ENCODE measurements at regions not wholly inside any gene's neighbourhood (a gene's known extent, or its start where the extent isn't known, plus 50 kb on each side); places are given as distances from the start of the nearest gene placed in this dataset.
"Not testable (repeated sequence)": the region's sequence is repeated elsewhere in the genome, so short reads cannot be mapped to it uniquely, and the experiment has no call there.

DNA sequence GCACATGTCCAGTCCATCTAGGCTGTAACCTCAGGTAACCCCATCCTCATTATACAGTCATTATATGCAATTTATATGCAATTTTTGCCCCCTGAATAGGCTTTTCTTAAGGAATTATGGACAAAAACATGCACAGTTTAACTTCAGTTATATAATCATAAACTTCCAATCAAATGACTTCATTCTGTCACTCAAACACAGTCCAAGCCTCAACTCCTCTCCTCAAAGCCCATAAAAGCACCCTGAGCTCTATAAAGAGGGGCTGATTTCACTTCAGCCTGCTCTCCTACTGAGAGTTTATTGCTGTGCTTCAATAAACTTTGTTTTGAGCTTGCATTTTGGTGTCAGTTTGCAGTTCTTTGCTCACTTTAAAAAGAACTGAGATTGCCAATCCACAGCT is 1805.5 kb downstream of the BRINP3 start:
- DNase-seq = no peak

DNA sequence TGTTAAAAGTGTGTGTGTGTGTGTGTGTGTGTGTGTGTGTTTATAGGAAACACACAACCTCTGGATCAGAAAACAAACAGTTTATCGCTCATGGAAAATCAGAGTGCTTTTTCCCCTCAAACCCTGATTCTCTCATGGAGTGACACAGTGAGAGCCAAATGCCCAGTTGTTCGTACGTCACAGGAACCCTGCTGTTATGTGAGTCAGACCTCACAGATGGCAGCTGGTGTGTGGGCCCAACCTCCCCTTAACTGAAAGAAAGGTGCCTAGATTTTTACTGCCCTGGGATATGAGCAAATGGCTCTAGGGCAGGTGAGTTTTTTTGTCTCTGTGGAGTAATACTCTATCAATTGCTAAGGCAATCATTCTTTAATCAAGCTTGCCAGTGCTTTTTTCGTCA is 1788.1 kb downstream of the BRINP3 start:
- no peak for DNase-seq

DNA sequence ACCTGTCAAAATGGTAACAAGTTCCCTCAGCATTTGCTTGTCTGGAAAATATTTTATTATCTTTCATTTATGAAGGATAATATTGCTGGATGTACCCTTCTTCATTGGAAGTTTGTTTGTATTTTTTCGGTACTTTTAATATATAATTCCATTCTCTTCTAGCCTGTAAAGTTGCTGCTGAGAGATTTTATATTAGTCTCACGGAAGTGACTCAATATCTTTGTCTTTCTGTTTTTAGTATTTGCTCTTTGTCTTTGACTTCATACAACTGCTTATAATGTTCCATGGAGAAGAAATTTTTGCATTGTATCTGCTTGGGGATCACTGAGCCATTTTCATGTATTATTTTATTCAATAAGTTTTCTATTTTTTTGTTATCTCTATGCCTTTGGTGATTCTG is 1777.5 kb downstream of the BRINP3 start:
- no peak for DNase-seq

DNA sequence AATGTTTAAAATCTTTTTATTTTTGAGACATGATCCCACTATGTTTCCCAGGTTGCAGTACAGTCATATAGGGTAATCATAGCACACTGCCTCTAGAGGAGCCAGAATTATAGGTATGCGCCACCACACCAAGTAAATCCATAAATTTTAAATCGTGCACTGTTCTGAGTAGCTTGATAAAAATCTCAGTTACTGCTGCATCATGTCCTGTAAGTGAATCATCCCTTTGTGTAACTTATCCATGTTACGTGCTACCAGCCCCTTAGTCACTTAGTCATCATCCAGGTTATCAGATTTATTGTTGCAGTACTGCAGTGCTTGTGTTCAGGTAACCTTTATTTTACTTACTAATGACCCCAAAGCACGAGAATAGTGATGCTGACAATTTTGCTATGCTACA is 1770.9 kb downstream of the BRINP3 start:
- DNase-seq = no peak

DNA sequence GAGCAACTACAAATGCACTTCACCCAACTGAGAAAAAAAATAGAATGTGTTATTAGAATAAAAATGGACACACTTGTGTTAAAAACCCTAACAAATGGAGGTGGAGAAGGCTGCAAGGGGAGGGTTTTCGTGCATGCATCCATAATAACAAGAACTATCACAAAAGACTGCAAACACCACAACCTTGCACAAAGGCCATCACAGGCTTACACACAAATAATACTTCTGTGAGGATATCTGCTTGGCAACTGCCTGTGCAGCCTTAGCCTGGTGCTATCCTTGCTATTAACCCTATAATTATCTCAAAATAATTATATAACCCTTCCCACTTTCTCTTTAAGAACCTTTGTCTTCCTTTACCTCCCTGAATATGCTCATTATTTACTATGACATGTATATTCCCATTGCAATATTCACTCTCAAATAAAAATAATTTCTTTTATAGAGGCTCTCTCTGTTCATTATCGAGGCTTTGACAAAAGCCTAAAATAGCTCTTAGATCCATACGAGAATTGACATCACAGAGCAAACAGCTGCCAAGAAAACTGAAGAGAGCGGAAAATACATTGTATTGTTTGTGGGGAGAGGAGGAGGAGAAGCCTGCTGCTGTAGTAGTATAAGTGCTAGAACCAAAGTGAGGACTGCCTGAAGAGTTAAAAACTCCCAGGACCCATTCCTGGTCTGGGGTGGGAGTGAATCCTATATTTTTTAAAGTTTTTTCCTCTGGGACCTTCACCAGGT is 1768.7 kb downstream of the BRINP3 start:
- no peak for DNase-seq

DNA sequence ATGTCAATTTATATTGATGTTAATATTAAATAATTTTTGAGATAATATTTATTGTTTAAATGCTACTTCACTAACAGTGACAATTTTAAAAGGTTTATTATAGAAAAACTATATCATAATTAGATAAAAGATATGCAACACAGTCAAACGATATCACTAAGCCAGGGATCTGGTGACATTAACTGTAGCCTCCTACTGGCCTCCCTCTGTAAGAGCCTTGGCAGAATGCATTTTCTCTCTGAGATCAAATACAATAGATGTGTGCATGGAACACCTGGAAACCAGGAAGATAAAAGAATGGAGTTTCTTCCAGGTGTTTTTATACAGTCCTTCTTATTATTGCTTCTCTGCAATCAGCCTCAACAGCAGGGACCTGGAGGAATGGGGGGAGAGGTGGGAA is 1762.1 kb downstream of the BRINP3 start:
- DNase-seq = no peak

DNA sequence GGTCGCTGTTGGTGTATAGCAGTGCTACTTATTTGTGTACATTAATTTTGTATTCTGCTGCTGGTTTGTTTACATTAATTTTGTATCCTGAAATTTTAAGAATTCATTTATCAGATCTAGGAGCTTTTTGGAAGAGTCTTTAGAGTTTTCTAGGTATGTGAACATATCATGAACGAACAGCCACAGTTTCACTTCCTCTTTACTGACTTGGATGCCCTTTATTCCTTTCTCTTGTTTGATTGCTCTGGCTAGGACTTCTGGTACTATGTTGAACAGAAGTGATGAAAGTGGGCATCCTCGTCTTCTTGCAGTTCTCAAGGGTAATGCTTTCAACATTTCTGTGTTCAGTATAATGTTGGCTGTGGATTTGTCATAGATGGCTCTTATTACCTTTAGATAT is 1757.9 kb downstream of the BRINP3 start:
- DNase-seq = no peak

DNA sequence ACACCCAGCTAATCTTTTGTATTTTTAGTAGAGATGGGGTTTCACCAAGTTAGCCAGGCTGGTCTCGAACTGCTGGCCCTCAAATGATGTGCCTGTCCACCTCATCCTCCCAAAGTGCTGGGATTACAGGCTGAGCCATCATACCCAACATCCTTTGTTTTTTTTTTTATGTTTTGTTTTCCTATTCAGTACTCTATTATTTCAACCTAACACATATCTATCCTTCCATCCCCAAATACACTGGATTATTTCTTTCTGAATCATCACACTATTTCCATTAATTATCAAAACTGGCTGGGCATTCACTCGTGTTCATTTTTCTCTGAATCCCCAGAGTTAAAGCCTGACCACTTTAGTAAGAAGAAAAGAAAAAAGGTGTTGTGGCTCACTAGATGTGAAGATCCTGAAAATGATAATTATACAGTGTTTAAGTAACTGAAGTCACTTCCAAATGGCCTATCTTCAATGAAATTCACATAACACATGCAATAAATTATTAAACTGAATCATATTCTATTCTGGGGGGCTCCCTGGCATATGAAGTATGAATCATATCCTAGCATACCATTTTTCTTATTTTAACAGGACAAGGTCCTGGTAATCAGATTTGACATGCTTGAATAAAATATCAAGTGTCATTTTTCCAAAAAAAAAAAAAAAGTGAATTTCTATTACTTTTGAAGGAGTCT is 1754.2 kb downstream of the BRINP3 start:
- DNase-seq = no peak

DNA sequence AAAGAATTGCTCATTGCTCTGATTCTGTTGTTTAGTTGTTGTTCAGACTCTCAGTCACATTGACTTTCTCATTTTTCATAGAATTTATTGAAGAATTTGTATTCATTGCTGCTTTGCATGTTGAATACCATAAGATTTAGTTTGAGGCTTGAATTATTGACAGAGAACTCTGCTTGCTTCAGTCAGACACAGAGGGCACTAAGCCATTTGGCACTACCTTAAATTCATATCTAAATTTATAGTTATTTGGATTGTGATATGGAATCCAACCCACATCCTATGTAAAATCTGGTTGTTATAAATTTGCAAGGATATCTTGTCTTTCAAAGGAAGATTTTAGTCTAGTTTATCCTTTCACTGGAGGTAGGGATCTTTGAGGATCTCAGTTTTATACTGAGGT is 1748.6 kb downstream of the BRINP3 start:
- no peak for DNase-seq

DNA sequence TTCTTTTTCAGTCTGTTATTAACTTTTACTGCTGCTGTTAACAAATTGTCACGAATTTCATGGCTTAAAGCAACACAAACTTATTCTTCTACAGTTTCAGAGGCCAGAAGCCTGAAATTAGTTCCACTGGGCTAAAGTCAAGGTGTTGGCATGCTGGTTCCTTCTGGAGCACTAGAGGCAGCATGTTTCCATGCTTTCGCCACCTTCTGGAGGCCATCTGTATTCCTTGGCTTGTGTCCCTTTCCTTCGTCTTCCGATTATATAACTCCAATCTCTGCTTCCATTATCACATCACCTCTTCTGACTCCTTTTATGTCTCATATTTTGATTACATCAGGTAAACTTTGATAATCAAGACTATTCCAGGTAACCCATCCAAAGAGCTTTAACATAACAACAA is 1742.1 kb downstream of the BRINP3 start:
- DNase-seq = no peak

DNA sequence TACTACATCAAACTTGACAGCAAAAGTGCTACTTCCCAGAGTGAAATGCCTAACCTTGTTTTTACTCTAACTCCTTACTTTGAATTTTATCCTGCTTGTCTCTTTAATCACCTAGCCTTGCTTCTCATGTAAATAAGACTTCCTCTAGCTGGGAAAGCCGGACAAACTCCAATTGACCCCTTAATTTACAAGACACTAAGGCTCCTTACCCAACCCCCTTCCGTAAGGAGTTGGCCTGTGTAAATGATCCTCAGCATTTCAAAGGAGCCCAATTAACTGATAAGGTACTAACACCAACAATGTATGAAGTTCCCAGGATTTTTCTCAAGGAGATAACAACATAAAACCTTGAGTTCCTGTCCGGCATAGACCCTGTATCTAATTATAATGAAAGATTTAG is 1728.4 kb downstream of the BRINP3 start:
- DNase-seq = not testable (repeated sequence)

DNA sequence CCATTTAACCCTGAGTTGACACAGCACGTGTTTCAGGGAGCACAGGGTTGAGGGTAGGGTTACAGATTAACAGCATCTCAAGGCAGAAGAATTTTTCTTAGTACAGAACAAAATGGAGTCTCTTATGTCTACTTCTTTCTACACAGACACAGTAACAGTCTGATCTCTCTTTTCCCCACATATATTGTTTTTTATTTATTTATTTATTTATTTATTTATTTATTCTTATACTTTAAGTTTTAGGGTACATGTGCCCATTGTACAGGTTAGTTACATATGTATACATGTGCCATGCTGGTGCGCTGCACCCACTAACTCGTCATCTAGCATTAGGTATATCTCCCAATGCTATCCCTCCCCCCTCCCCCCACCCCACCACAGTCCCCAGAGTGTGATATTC is 1725.6 kb downstream of the BRINP3 start:
- DNase-seq = not testable (repeated sequence)

DNA sequence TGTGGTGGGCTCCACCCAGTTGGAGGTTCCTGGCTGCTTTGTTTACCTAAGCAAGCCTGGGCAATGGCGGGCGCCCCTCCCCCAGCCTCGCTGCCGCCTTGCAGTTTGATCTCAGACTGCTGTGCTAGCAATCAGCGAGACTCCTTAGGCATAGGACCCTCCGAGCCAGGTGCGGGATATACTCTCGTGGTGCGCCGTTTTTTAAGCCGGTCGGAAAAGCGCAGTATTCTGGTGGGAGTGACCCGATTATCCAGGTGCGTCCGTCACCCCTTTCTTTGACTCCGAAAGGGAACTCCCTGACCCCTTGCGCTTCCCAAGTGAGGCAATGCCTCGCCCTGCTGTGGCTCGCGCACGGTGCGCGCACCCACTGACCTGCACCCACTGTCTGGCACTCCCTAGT is 1719.9 kb downstream of the BRINP3 start:
- not testable (repeated sequence) for DNase-seq

DNA sequence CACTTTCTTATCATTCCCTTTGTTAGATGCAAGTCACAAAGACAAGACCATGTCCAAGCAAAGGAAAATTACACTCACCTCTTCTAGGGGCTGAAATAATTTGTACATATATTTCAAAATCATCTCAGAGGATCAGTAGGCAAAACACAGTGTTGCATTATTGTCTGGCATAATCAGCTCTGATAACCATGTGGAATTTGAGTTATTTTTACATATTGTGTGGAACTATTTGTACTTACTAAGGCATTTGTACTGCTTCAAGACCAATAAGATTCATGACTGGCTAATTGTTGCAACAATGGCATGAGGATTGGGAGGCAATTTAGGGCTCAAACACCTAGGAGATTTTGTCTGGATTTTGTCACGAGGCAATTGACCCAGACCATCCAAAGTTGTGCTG is 1716.4 kb downstream of the BRINP3 start:
- DNase-seq = no peak

DNA sequence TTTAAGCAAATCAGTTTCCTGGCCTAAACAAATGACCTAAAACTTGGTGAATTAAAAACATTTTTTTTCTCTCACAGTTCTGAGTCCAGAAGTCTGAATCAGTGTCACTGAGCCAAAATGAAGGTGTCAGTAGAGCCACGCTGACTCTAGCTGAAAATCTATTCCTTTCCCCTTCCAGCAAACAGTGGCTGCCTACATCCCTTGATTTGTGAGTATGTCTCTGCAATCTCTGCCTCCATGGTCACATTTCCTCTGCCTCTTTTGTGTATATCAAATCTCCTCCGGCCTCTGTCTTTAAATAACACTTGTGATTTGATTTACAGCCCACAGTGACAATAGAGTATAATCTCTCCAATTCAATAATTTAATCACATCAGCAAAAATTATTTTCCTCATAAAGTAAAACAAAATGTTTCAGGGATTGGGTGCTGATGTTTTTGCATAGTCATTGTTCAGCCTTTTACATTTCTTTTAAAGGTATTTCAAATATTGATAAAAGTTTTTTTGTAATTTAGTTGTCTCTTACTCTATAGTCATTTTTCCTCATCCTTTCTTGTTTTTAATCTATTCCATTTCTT is 1715.4 kb downstream of the BRINP3 start:
- DNase-seq = no peak

DNA sequence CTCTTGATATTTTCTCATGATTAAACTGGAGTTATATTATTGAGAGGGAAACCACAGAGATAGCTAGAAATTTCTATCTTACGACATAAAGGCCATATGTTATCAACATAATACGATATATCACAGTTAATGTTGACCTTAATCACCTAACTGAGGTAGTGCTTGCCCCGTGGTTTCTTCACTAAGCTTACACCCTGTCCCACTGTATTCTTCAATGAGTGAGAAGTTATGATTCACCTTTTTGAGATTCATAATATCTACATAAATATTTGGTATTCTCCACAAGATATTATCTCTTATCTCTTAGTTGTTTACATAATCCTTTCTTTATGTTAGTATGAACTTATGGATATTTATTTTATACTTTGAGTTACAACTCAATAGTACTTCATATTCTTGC is 1714.1 kb downstream of the BRINP3 start:
- DNase-seq = no peak

DNA sequence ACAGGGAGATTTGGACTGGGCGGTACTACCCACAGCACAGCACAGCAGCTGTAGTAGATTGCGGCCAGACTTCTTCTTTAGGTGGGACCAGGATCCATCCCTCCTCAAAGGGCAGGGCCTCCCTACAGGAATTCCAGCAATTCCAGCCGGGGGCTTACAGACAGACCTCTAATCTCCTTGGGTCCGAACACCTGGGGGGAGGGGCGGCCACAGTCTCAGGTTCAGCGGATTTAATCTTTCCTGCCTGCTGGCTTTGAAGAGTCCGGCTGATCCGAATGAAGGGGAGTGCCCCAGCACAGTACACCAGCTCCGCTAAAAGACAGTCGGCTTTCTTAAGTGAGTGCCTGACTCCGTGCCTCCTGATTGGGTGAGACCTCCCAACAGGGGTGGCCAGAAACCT is 1708.5 kb downstream of the BRINP3 start:
- no peak for DNase-seq

DNA sequence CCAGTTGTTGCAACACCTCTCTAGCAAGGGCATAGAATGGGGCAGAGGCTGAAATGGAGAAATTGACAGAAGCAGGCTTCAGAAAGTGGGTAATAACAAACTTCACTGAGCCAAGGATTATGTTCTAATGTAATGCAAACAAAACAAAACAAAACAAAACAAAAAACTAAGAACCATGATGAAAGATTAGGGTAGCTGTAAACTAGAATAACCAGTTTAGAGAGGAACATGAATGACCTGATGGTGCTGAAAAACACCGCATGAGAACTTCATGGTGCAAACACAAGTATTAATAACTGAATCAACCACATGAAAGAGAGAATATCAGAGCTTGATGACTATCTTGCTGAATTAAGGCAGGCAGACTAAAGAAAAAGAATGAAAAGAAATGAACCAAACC is 1707.7 kb downstream of the BRINP3 start:
- DNase-seq = no peak

DNA sequence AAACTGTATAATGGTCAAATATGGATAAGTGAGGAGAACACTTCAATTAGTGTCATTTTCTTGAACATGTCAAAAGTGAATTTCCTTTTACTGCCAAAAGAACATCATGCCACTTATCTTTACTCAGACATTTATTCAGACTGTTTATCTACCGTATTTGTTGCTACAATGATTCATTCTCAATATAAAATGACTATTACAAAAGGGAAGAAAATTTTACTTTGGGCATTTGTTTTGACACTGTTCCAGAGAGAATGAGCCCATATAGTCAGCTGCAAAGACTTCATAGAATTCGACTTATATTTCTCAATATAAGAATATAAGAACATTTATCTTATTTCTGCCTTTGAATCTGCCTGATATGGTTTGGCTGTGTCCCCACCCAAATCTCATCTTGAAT is 1699.1 kb downstream of the BRINP3 start:
- no peak for DNase-seq

DNA sequence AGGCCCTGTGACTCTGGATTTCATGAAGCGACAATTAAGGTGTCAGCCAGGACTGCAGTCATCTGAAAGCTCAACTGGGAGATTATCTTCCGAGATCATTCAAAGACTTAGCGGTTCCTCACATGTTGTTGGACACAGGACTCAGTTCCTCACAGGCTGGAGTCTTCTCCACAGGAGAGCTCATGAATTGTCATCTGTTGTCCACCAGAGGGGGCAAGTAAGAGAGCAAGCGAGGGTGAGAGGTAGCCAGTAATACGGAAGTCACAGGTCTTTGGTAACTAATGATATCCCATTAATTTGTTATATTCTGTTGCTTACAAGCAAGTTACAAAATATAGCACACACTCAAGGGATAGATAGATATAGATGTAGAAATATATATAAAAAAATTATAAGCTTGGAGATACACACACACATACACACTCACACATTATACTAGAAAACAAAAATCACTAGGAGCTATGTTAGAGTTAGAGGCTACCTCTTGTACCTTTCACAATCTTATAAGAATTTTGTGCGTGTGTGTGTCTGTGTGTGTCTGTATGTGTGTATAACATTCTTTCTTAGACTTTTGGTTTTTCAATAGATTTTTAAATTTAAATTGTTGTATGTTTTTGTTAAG is 1695.3 kb downstream of the BRINP3 start:
- no peak for DNase-seq

DNA sequence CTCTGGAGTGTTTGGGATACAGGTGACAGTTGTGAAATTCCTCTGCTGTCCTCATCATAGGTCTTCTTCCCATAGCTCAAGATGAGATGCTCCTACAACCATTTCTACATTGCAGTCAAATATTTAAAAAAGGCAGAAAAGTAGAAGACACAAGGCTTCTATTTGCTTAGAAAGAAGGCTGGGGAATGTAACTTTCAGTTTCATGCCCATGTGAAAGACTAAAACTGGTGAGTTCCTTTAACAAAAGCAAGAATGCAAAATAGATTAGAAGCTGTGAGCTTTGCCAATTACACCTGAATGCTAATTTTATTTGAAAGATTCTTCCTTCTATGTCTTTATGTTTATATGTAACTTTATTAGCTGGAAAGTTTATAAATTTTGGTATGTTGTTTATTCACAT is 1682.7 kb downstream of the BRINP3 start:
- DNase-seq = no peak

DNA sequence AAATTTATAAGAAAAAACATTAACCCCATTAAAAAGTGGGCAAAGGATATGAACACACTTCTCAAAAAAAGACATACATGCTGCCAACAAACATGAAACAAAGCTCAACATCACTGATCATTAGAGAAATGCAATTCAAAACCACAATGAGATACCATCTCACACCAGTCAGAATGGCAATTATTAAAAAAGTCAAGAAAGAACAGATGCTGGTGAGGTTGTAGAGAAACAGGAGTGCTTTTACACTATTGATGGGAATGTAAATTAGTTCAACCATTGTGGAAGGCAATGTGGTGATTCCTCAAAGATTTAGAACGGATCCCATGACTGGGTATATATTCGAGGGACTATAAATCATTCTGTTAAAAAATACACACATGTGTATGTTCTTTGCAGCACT is 1665.5 kb downstream of the BRINP3 start:
- not testable (repeated sequence) for DNase-seq

DNA sequence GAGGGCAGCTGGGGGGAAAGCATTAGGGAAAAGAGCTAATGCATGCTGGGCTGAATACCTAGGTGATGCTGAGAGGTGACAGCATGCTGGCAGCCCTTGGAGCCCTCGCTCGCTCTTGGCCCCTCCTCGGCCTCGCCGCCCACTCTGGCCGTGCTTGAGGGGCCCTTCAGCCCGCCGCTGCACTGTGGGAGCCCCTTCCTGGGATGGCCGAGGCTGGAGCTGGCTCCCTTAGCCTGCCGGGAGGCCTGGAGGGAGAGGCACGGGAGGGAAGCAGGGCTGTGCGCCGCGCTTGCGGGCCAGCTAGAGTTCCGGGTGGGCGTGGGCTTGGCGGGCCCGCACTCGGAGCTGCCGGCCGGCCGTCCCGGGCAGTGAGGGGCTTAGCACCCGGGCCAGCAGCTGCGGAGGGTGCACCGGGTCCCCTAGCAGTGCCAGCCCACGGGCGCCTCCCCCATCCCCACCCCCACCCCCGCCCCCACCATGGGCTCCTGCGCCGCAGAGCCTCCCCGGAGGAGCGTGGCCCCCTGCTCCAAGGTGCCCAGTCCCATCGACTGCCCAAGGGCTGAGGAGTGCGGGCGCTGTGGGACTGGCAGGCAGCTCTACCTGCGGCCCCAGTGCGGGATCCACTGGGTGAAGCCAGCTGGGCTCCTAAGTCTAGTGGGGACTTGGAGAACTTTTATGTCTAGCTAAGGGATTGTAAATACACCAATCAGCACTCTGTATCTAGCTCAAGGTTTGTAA is 1664.7 kb downstream of the BRINP3 start:
- DNase-seq = not testable (repeated sequence)
